ENCODE measurements at regions not wholly inside any gene's neighbourhood (a gene's known extent, or its start where the extent isn't known, plus 50 kb on each side); places are given as distances from the start of the nearest gene placed in this dataset.

DNA sequence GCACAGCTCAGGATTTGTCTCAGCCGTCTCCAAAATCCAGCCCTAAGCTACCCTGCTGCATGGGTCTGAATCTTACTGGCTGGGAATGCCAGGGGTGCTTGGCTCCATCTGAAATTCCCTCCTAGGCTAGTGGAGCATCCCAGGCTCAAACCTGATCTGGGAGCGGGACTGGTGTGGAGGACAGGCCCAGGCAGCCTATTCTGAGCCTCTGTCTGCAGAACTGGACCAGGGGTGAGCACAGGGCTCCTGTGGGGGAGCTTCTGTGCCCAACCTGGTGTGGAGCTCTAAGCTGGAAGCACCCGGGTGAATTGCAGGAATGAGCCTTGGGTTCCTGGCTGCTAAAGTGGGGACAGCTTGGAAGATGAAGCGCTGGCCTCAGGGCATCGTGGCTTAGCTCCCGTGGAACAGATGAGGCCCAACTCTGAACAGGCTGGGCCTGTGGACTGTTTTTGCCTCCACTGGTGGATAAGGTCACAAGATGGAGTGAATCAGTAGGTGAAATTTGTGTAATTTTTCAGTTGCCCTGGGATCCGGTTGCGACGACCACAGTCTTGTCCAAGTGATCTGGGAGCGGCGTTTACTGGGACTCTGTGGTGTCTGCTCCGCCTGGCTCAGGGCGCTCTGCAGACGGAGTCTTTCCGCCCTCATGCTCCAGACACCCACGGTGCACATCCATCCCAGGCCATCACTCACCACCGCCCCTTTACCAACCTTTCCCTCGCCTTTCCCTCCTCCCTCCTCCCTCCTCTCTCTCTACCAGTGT is 79.5 kb downstream of the TEX29 start:
- TF ChIP-seq, protein P1, sequence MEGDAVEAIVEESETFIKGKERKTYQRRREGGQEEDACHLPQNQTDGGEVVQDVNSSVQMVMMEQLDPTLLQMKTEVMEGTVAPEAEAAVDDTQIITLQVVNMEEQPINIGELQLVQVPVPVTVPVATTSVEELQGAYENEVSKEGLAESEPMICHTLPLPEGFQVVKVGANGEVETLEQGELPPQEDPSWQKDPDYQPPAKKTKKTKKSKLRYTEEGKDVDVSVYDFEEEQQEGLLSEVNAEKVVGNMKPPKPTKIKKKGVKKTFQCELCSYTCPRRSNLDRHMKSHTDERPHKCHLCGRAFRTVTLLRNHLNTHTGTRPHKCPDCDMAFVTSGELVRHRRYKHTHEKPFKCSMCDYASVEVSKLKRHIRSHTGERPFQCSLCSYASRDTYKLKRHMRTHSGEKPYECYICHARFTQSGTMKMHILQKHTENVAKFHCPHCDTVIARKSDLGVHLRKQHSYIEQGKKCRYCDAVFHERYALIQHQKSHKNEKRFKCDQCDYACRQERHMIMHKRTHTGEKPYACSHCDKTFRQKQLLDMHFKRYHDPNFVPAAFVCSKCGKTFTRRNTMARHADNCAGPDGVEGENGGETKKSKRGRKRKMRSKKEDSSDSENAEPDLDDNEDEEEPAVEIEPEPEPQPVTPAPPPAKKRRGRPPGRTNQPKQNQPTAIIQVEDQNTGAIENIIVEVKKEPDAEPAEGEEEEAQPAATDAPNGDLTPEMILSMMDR (conservative IDR thresholded peaks at IDR 0.05; ENCODE audit: low read length): no peak
- no peak for TF ChIP-seq EZH2phosphoT487 (IDR thresholded peaks at IDR 0.05; ENCODE audit: borderline replicate concordance, low read depth, low read length)
